ENCODE measurements at regions not wholly inside any gene's neighbourhood (a gene's known extent, or its start where the extent isn't known, plus 50 kb on each side); places are given as distances from the start of the nearest gene placed in this dataset.
A peak's percentile ranks its signal among the peaks of the same experiment; 100 is the strongest.

DNA sequence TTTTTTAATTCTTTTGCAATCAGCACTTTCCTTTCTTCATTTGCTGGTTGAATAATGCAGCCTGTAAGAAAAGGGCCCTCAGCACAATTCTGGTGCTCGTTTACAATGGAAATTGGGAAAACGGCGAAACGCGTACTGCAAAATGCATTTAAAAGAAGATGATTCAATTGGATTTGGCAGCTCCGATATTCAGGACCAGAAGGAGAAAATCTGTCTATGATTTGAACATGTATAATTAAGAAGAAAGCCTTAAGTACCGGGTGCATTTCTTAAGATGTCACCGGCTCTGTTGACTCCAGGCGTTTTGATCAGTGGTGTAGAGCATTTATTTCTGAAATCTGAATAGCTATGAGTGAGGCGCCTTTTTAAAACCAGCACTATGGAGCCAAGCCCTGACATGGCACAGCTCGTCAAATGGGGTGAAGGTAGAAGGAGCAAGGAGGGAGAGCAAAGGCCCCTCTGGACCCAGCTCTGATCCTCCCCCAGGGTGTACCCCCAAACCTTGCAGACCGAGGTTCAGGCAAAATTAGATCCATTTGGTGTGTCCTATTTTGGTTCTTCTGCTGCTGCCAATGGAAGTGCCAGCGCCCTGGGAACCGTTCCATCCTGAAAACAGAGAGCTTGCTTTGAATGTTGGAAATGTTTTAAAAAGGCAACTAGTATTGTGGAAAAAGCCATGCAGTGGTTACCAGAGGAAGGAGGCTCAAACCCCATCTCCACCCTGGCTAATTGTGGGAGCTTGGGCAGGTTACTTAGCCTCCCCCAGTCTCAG, 161.4 kb upstream of the RPL38 start:
- no peak overlapping the region for H3K4me3 ChIP-seq (ENCODE audit: low read depth, low read length)
- no peak for DNase-seq (ENCODE audit: low read depth)
- TF ChIP-seq, protein P1, sequence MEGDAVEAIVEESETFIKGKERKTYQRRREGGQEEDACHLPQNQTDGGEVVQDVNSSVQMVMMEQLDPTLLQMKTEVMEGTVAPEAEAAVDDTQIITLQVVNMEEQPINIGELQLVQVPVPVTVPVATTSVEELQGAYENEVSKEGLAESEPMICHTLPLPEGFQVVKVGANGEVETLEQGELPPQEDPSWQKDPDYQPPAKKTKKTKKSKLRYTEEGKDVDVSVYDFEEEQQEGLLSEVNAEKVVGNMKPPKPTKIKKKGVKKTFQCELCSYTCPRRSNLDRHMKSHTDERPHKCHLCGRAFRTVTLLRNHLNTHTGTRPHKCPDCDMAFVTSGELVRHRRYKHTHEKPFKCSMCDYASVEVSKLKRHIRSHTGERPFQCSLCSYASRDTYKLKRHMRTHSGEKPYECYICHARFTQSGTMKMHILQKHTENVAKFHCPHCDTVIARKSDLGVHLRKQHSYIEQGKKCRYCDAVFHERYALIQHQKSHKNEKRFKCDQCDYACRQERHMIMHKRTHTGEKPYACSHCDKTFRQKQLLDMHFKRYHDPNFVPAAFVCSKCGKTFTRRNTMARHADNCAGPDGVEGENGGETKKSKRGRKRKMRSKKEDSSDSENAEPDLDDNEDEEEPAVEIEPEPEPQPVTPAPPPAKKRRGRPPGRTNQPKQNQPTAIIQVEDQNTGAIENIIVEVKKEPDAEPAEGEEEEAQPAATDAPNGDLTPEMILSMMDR (IDR thresholded peaks at IDR 0.05; ENCODE audit: insufficient read depth, low read depth, low read length, missing control alignments): no peak

GRCh38 chr17:74042744-74043486, 160.6 kb upstream of the RPL38 start:
- H3K4me3 ChIP-seq (ENCODE audit: low read depth, low read length): no peak overlapping the region
- peak; percentile 37 for DNase-seq (ENCODE audit: low read depth)
- TF ChIP-seq, protein P1 (IDR thresholded peaks at IDR 0.05; ENCODE audit: insufficient read depth, low read depth, low read length, missing control alignments): no peak

- no peak overlapping the region for H3K4me3 ChIP-seq (ENCODE audit: low read depth, low read length)
- TF ChIP-seq, protein P1 (IDR thresholded peaks at IDR 0.05; ENCODE audit: insufficient read depth, low read depth, low read length, missing control alignments): no peak
- no peak for DNase-seq (ENCODE audit: low read depth)
Measured at GRCh38 chr17:74043976-74044375, 159.5 kb upstream of the RPL38 start.

DNA sequence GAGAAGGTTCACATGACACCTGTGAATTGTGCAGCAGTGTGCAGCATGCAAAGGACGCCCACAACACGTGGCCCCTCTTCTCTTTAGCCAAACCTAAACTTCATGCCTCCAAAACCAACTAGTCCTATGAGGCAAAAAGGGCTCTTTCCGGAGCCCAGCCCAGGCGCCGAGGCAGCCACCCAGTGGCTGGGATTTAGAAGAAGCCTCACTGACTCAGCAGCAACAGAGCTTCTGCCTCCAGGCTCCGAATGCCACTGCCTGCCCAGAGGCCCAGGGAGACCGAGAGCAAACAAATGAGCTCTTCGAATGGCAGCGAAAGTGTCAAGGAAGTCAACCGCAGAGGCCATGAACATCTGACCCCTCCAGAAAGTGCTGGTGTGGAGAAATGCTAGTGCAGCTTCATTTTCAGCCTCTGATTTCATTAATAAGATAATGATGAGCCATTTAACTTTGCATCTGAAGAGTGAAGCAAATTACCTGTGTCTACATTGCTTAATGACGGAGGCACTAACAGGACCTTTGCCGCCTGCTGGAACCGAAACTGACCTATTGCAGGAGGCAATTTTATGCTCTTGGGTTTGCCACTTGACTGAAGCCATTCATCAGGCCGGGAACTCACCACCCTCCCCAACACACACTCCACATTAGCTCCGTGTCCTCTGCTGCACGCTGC, 157.7 kb upstream of the RPL38 start:
- TF ChIP-seq, protein P1 (IDR thresholded peaks at IDR 0.05; ENCODE audit: insufficient read depth, low read depth, low read length, missing control alignments): no peak
- H3K4me3 ChIP-seq (ENCODE audit: low read depth, low read length): no peak overlapping the region
- no peak for DNase-seq (ENCODE audit: low read depth)

DNA sequence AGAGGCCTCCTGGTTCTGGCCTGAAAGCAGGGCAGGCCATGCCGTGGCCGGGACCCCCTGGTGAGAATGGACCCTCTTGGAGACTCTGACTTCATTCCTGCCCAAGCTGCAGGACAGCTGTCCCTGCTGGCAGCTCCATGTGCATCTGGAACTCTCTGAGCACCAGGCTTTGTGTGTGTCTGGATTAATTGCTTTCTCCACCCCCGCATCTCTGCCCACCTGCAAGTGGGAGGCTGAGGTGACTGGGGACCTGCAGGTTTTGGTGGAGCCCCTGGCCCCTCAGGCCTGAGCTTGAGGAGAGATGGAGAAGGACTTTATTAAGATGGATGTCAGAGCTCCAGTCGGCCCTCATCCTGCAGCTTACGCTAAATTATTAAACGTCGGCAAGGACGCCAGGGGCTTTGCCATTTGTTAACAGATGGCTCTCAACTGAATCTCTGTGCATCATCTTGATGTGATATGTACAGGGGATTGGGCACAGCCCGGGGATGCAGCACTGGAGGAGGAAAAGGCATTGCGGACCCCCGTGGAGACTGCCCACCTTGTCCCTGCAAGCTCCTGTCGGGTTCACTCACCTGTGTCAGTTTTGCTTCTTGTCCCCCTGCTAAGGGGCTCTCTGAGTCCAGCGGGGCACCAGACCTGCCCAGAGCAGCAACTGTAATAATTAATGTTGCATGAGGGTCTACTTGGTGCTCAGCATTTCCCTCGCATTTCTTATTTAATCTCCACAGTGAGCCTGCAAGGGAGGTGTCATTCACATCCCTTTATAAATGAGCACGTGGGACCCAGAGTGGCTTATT, 154.1 kb upstream of the RPL38 start:
- no peak overlapping the region for H3K4me3 ChIP-seq (ENCODE audit: low read depth, low read length)
- no peak for DNase-seq (ENCODE audit: low read depth)
- TF ChIP-seq, protein P1 (IDR thresholded peaks at IDR 0.05; ENCODE audit: insufficient read depth, low read depth, low read length, missing control alignments): no peak

- no peak for DNase-seq (ENCODE audit: low read depth)
- TF ChIP-seq, protein P1 (IDR thresholded peaks at IDR 0.05; ENCODE audit: insufficient read depth, low read depth, low read length, missing control alignments): no peak
- H3K4me3 ChIP-seq (ENCODE audit: low read depth, low read length): no peak overlapping the region
Measured at GRCh38 chr17:74049967-74050458, 153.5 kb upstream of the RPL38 start.

Measured in GM12865 (cell line).